MCF 10A (cell line): ENCODE measurements at regions not wholly inside any gene's neighbourhood (a gene's known extent, or its start where the extent isn't known, plus 50 kb on each side); places are given as distances from the start of the nearest gene placed in this dataset.
"Not testable (repeated sequence)": the region's sequence is repeated elsewhere in the genome, so short reads cannot be mapped to it uniquely, and the experiment has no call there.

Experiments used
- BruUV-seq: library from RNA; stranded (reverse); fragments of 400-500 nt; replicated peaks from 2 replicates; lab custom pipeline; 2021; lab: Mats Ljungman, UMichigan
- CTCF ChIA-PET: fragments of 300-600 bp; sonication (Branson Sonifier 250); formaldehyde crosslinking; extraction: SDS; loops from one replicate; lab custom pipeline; 2021; ENCODE audit warnings: antibody characterized with exemption, inconsistent platforms; lab: Yijun Ruan, JAX
- POLR2A ChIA-PET: fragments of 300-600, 350-650 bp; sonication (Branson Sonifier 250); formaldehyde crosslinking; extraction: SDS; loops from one replicate; lab custom pipeline; 2020; ENCODE audit warnings: antibody characterized with exemption, inconsistent platforms; lab: Yijun Ruan, JAX
- DNase-seq: peaks from one replicate; pipeline ENCODE4 v3.0.0-alpha.2; 2018; ENCODE audit not compliant: unreplicated experiment
- H3K27ac Mint-ChIP-seq: one replicate; pipeline ENCODE4 v1.8.0; 2022; ENCODE audit warnings: mild to moderate bottlenecking, low read depth, mixed read lengths; ENCODE audit not compliant: unreplicated experiment
- H3K27me3 Mint-ChIP-seq: one replicate; pipeline ENCODE4 v1.8.0; 2022; ENCODE audit warnings: mixed read lengths; ENCODE audit not compliant: insufficient read depth, unreplicated experiment
- H3K36me3 Mint-ChIP-seq: one replicate; pipeline ENCODE4 v1.8.0; 2022; ENCODE audit warnings: mild to moderate bottlenecking, moderate library complexity, mixed read lengths; ENCODE audit not compliant: insufficient read depth, unreplicated experiment
- H3K4me1 Mint-ChIP-seq: one replicate; pipeline ENCODE4 v1.8.0; 2022; ENCODE audit warnings: mixed read lengths; ENCODE audit not compliant: insufficient read depth, unreplicated experiment
- H3K4me3 Mint-ChIP-seq: one replicate; pipeline ENCODE4 v1.8.0; 2022; ENCODE audit warnings: mild to moderate bottlenecking, moderate library complexity, mixed read lengths; ENCODE audit not compliant: unreplicated experiment
- H3K9me3 Mint-ChIP-seq: one replicate; pipeline ENCODE4 v1.8.0; 2022; ENCODE audit warnings: mixed read lengths; ENCODE audit not compliant: unreplicated experiment
- CTCF ChIP-seq: fragments of 200-600 bp; IDR thresholded peaks from one replicate; pipeline ENCODE4 v1.8.0; 2022; ENCODE audit warnings: antibody characterized with exemption, mild to moderate bottlenecking; ENCODE audit not compliant: unreplicated experiment
- intact Hi-C: fragments of 100-400 bp; cut with micrococcal nuclease; formaldehyde crosslinking; loops from 2 replicates; pipeline ENCODE4 v1.14.1; 2022

- POLR2A ChIA-PET, result no interaction called here
- no peak for DNase-seq
- no peaks in the 10 kb centered on the region for H3K27me3 Mint-ChIP-seq
- BruUV-seq, result no TSS peak
- intact Hi-C loops, result no loop called here
- H3K27ac Mint-ChIP-seq, result no peak overlapping the region
- TF ChIP-seq CTCF, result no peak
- CTCF ChIA-PET, result interaction anchor here (0.6 kb wide), 1 partner anchor 1380 kb away, joined by 3 read pairs; no protein-coding TSS in a partner anchor
- no peak overlapping the region for H3K4me3 Mint-ChIP-seq
- H3K4me1 Mint-ChIP-seq, result peaks cover 7% of the 10 kb centered on the region
- H3K9me3 Mint-ChIP-seq, result peaks cover 18% of the 10 kb centered on the region
- H3K36me3 Mint-ChIP-seq, result no peaks in the 10 kb centered on the region
Observed at GRCh38 chr2:34215174-34215573, 616.1 kb upstream of the FAM98A start.

- H3K27me3 Mint-ChIP-seq, H3K36me3 Mint-ChIP-seq, intact Hi-C loops, H3K27ac Mint-ChIP-seq, POLR2A ChIA-PET, CTCF ChIA-PET, DNase-seq, H3K4me3 Mint-ChIP-seq, H3K4me1 Mint-ChIP-seq, BruUV-seq: not testable (repeated sequence)
- H3K9me3 Mint-ChIP-seq, result peaks cover 32% of the 10 kb centered on the region
Observed at GRCh38 chr2:34210382-34210781, 611.3 kb upstream of the FAM98A start.

GRCh38 chr2:34204560-34204959 lies 605.5 kb upstream of the FAM98A start:
- no peaks in the 10 kb centered on the region for H3K4me1 Mint-ChIP-seq
- H3K27ac Mint-ChIP-seq, result no peak overlapping the region
- TF ChIP-seq CTCF, result no peak
- intact Hi-C loops, result no loop called here
- POLR2A ChIA-PET, result no interaction called here
- no peak for DNase-seq
- CTCF ChIA-PET, result no interaction called here
- no peak overlapping the region for H3K4me3 Mint-ChIP-seq
- H3K36me3 Mint-ChIP-seq, result no peaks in the 10 kb centered on the region
- peaks cover 21% of the 10 kb centered on the region for H3K9me3 Mint-ChIP-seq
- no TSS peak for BruUV-seq
- H3K27me3 Mint-ChIP-seq, result no peaks in the 10 kb centered on the region

- TF ChIP-seq CTCF, result no peak
- no peak overlapping the region for H3K4me3 Mint-ChIP-seq
- intact Hi-C loops, result no loop called here
- CTCF ChIA-PET, result no interaction called here
- no peaks in the 10 kb centered on the region for H3K36me3 Mint-ChIP-seq
- H3K9me3 Mint-ChIP-seq, result peaks cover 23% of the 10 kb centered on the region
- no TSS peak for BruUV-seq
- no peaks in the 10 kb centered on the region for H3K27me3 Mint-ChIP-seq
- no peak for DNase-seq
- no peaks in the 10 kb centered on the region for H3K4me1 Mint-ChIP-seq
- POLR2A ChIA-PET, result no interaction called here
- no peak overlapping the region for H3K27ac Mint-ChIP-seq
Observed at GRCh38 chr2:34201099-34201498, 602.0 kb upstream of the FAM98A start.

GRCh38 chr2:34199971-34200370 lies 600.9 kb upstream of the FAM98A start:
- intact Hi-C loops, result no loop called here
- Mint-ChIP-seq H3K4me3 (no peak overlapping the region), H3K27ac (no peak overlapping the region), H3K9me3 (peaks cover 23% of the 10 kb centered on the region), H3K36me3 (no peaks in the 10 kb centered on the region), H3K4me1 (no peaks in the 10 kb centered on the region), H3K27me3 (no peaks in the 10 kb centered on the region)
- no TSS peak for BruUV-seq
- ChIA-PET CTCF (interaction anchor here (0.6 kb wide), 1 partner anchor 30 kb away, joined by 4 read pairs; no protein-coding TSS in a partner anchor), POLR2A (no interaction called here)
- TF ChIP-seq CTCF, result no peak
- no peak for DNase-seq
